ENCODE measurements at regions not wholly inside any gene's neighbourhood (a gene's known extent, or its start where the extent isn't known, plus 50 kb on each side); places are given as distances from the start of the nearest gene placed in this dataset.

DNA sequence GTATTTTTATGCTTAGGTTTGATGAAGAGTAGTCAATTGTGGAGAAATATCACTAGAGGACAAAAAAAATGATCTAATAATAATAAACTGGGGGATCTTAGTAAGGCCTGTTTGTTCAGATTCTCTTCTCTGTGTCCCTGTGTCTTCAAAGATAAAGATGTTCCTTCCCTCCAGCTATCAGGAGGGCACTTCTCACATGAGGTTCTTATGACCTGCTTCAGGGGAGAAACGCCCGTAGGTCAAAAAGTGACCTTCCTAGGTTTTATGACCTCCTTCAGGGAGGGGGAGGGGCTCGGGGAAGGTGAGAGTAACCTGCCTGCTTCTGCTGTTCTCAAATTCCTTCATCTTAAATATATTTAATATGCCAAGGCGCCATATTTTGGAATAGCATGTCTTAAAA, 89.2 kb upstream of the JADE1 start:
- H3K4me3 ChIP-seq, result no peak overlapping the region
- WGBS, result 86% methylated on average over 4 of the region's 4 CpGs
- H3K4me1 ChIP-seq, result no peaks in the 10 kb centered on the region
- no peak for TF ChIP-seq POLR2A (IDR thresholded peaks at IDR 0.05)
- TF ChIP-seq, protein P1, sequence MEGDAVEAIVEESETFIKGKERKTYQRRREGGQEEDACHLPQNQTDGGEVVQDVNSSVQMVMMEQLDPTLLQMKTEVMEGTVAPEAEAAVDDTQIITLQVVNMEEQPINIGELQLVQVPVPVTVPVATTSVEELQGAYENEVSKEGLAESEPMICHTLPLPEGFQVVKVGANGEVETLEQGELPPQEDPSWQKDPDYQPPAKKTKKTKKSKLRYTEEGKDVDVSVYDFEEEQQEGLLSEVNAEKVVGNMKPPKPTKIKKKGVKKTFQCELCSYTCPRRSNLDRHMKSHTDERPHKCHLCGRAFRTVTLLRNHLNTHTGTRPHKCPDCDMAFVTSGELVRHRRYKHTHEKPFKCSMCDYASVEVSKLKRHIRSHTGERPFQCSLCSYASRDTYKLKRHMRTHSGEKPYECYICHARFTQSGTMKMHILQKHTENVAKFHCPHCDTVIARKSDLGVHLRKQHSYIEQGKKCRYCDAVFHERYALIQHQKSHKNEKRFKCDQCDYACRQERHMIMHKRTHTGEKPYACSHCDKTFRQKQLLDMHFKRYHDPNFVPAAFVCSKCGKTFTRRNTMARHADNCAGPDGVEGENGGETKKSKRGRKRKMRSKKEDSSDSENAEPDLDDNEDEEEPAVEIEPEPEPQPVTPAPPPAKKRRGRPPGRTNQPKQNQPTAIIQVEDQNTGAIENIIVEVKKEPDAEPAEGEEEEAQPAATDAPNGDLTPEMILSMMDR (IDR thresholded peaks at IDR 0.05), result no peak
- no peak for TF ChIP-seq POLR2AphosphoS5 (IDR thresholded peaks at IDR 0.05)
- TF ChIP-seq EP300 (IDR thresholded peaks at IDR 0.05), result no peak
- no peaks in the 10 kb centered on the region for H3K36me3 ChIP-seq
- no peak for DNase-seq (ENCODE audit: low spot score in 2 of 2)
- no peak overlapping the region for H3K27ac ChIP-seq
- no peaks in the 10 kb centered on the region for H3K27me3 ChIP-seq
- no peaks in the 10 kb centered on the region for H3K9me3 ChIP-seq

DNA sequence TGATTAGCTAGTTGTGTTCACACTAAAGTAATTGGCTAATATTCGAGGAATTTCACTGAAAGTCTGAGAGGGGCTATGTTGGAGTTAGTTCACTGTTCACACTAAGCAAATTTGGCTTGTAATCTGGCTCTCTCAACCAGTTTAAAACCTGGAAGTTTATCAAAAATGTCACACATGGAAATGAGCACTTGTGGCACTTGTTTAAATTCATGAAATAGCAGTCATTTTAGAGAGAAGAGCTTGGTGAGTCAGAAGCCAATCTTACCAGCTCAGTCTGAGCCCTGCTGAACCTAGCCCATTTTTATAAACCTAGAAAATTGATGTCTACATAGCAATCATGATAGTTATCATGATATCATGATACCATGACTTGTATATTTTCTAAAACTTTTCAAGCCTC, 90.7 kb upstream of the JADE1 start:
- Histone ChIP-seq H3K27me3 (no peaks in the 10 kb centered on the region), H3K36me3 (no peaks in the 10 kb centered on the region), H3K4me3 (no peak overlapping the region), H3K27ac (no peak overlapping the region), H3K4me1 (no peaks in the 10 kb centered on the region), H3K9me3 (no peaks in the 10 kb centered on the region)
- TF ChIP-seq, protein P1 (IDR thresholded peaks at IDR 0.05), result no peak
- no peak for TF ChIP-seq POLR2AphosphoS5 (IDR thresholded peaks at IDR 0.05)
- no peak for TF ChIP-seq EP300 (IDR thresholded peaks at IDR 0.05)
- no peak for TF ChIP-seq POLR2A (IDR thresholded peaks at IDR 0.05)
- WGBS, result 68% methylated on average over 1 of the region's 1 CpG
- no peak for DNase-seq (ENCODE audit: low spot score in 2 of 2)

DNA sequence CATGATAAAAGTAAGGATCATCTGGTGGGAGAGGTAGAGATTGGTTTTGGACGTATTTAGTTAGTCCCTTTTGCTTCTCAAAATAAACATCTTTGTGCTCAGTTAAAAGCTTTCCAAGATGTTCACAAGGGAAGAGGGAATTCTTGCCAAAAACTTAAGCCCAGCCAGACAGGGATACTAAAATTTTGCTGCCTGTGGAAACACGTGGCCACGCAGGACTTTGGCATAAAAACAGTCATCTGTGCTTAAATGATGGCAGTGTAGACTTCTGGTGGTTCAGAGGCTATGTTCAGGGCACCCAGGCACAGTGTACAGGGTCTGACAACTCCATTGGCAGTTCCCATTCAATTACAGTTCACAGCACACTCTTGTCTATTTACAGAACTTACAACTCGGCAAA, 93.2 kb upstream of the JADE1 start:
- H3K36me3 ChIP-seq, result no peaks in the 10 kb centered on the region
- H3K27me3 ChIP-seq, result no peaks in the 10 kb centered on the region
- TF ChIP-seq POLR2A (IDR thresholded peaks at IDR 0.05), result no peak
- TF ChIP-seq POLR2AphosphoS5 (IDR thresholded peaks at IDR 0.05), result no peak
- TF ChIP-seq, protein P1 (IDR thresholded peaks at IDR 0.05), result no peak
- TF ChIP-seq EP300 (IDR thresholded peaks at IDR 0.05), result no peak
- no peaks in the 10 kb centered on the region for H3K4me1 ChIP-seq
- no peak for DNase-seq (ENCODE audit: low spot score in 2 of 2)
- no peaks in the 10 kb centered on the region for H3K9me3 ChIP-seq
- 50% methylated on average over 4 of the region's 4 CpGs for WGBS
- no peak overlapping the region for H3K27ac ChIP-seq
- no peak overlapping the region for H3K4me3 ChIP-seq

DNA sequence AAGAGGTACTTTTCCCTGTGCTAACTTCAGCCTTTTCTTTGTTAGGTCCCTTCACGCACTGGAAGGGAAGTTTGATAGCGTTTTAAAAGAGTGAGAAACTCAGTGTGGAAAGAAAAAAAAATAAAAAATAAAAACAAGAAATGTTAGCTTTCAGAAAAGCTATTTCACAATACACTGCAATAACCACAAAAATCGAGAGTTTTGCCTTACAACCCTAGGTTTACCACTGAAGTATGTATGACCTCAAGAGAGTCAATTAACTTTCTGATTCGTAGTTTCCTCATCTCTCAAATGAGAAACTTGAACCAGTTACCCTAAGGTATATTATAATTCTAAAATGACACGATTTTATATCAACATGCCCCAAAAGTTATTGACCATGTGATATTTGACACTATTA, 93.9 kb upstream of the JADE1 start:
- no peak for DNase-seq (ENCODE audit: low spot score in 2 of 2)
- Histone ChIP-seq H3K27me3 (no peaks in the 10 kb centered on the region), H3K36me3 (no peaks in the 10 kb centered on the region), H3K9me3 (no peaks in the 10 kb centered on the region), H3K27ac (no peak overlapping the region), H3K4me1 (no peaks in the 10 kb centered on the region), H3K4me3 (no peak overlapping the region)
- TF ChIP-seq POLR2A (IDR thresholded peaks at IDR 0.05), result no peak
- 78% methylated on average over 5 of the region's 5 CpGs for WGBS

DNA sequence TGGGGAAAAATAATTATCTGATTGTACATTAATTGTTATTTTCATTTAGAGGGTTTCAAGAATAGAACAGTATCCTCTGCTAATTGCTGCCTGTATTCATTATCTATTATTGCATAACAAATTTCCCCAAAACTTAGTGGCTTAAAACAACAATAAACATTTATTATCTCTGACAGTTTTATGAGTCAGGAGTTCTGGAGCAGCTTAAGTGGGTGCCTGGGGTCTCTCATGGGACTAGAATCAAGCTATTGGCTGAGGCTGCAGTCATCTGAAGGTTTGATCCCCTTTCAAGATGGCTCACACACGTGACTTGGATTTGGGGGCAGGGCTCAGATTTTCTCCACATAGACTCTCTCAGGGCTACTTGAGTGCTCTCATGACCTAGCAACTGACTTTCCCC, 98.1 kb upstream of the JADE1 start:
- Histone ChIP-seq H3K36me3 (no peaks in the 10 kb centered on the region), H3K27ac (no peak overlapping the region), H3K9me3 (no peaks in the 10 kb centered on the region), H3K4me3 (no peak overlapping the region), H3K4me1 (peaks cover 7% of the 10 kb centered on the region), H3K27me3 (no peaks in the 10 kb centered on the region)
- DNase-seq (ENCODE audit: low spot score in 2 of 2), result no peak
- TF ChIP-seq POLR2A (IDR thresholded peaks at IDR 0.05), result no peak
- TF ChIP-seq, protein P1 (IDR thresholded peaks at IDR 0.05), result no peak
- WGBS, result 33% methylated on average over 1 of the region's 1 CpG

DNA sequence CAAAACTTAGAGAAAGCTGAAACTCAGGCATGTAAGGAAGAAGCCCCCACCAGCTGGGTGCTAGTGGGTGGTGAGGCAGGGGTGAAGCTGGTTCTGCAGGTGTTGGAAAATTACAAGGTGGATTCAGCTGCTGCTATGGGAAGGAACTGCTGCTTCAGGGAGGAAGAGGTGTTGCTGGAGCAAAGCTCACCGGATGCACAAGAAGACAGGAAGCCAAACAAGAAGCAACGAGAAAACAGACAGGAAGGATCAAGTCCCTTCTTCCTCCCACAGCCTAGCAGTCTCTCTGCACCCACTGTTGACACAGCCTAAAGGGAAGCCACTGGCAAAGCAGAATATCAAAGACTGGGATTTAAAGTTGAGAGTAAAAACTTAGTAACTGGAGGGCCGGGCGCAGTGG, 100.2 kb upstream of the JADE1 start:
- H3K4me1 ChIP-seq, result peaks cover 7% of the 10 kb centered on the region
- TF ChIP-seq POLR2A (IDR thresholded peaks at IDR 0.05) (no peak), POLR2AphosphoS5 (IDR thresholded peaks at IDR 0.05) (no peak), EP300 (IDR thresholded peaks at IDR 0.05) (no peak)
- TF ChIP-seq, protein P1 (IDR thresholded peaks at IDR 0.05), result no peak

More for the DNA sequence above, 100.2 kb upstream of the JADE1 start:
- 68% methylated on average over 4 of the region's 4 CpGs for WGBS
- no peaks in the 10 kb centered on the region for H3K36me3 ChIP-seq
- H3K4me3 ChIP-seq, result no peak overlapping the region
- H3K27ac ChIP-seq, result no peak overlapping the region
- H3K9me3 ChIP-seq, result no peaks in the 10 kb centered on the region
- DNase-seq (ENCODE audit: low spot score in 2 of 2), result no peak
- no peaks in the 10 kb centered on the region for H3K27me3 ChIP-seq

Measured in suprapubic skin (tissue), 4 donors.